HG02571 (cell line): ENCODE measurements at regions not wholly inside any gene's neighbourhood (a gene's known extent, or its start where the extent isn't known, plus 50 kb on each side); places are given as distances from the start of the nearest gene placed in this dataset.

Experiments used
- ATAC-seq: cut with Tn5 transposase; IDR thresholded peaks from one replicate; pipeline ENCODE4 v1.9.1; 2021; ENCODE audit warnings: mild to moderate bottlenecking, moderate library complexity; ENCODE audit not compliant: unreplicated experiment

DNA sequence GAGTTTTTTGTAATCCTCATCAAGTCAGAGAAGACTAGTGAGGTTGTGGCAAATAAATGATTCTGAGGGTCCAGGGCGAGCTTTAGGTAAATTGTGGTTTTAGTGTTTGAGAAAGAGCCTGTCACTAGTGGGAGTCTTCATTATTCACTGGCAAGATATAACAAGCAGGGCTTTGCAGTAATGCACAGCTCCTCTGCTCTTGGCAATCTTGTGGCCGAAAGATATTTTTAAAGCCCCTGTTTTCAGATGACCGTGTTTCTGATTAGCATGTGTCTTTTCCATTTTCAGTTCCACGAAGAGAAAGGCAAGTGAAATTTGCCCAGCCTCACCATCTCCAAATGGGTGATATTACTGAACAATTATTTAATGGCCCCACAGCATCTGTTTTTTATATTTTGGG is 154.0 kb upstream of the BCL6 start:
- no peak for ATAC-seq

DNA sequence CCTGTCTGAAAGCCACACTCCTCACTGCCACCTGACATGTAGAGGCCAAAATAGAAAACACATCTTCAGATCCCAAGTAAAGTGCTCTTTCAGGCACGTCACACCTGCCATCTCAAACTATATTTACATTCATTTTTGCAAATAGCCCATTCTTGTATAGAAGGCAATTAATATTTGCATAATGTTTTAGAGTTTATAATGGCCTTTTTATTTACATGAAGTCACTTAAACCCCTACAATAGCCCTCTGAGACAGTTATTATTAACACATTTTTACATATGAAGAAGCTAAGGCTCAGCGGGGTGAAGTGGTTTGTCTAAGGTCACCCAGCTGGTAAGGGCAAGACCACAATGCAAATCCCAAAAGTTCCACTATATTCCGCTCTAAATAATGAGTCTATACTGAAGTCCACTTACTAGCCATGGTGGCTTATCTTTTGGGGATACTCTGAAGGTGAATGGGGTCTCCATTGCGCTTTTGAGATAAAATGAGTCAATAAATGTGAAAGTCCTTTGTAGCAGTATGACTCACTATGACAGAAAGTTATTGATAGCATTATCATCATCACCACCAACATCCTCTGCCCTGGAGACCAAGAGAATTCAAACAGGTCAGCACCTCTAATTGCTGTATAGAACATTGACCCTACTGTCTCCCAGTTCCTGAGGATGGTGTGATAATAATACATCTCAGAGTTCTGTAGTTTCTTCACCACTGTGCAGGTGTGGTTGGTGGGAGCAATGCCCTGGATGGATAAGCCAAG is 155.9 kb upstream of the BCL6 start:
- no peak for ATAC-seq

DNA sequence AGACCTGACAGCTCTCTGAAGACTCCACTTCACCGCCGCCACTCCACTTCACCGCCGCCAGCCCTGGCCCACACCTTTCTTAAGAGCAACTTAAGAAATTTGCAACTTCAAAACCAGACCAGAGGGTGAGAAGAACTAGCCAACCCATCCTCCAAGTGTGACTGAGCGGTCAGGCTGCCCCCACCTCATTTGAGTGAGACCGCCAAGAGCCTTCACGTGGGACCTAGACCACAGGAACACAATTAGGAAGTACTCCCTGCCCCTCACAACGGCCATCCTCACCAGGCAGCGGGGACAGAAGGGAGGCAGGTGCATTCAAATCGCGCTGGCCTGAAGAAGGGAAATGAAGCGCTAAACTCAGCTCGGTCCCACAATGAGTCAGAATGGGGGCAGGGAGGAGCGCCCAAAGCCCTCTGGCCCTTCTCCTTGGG is 156.8 kb upstream of the BCL6 start:
- ATAC-seq, result peak; percentile 66

DNA sequence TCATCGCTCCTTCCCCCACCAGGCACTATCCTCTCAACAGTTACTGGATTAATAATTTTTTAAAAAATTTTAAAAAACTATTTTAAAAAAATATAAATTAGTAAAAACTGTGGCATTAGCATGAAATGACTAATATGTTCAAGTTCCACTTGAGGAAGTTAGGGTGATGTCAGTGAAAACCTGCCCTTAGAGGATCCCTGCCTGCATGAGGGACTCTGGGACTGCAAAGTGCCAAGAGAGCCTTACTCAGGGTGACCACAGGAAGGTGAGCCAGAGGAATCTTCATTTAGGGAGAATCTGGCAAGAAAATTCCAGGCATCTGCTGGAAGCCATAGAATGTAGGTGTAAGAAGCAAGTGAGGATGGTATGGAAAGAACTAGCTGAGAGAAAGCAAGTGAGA is 157.7 kb upstream of the BCL6 start:
- ATAC-seq, result no peak

DNA sequence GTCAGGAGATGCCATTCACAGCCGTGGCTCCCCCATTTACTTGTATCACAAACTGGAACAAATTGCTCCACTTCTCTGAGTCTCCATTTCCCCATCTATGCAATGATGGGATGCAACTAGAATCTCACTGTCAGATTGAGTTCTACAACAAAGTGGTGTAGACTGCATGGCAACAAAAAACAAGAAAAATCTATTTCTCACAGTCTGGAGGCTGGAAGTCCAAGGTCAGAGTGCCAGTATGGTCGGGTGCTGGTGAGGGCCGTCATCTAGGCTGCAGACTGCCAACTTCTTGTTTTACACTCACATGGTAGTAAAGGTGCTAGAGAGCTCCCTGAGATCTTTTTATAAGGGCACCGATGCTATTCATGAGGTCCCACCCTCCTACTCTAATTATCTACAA is 158.4 kb upstream of the BCL6 start:
- no peak for ATAC-seq

DNA sequence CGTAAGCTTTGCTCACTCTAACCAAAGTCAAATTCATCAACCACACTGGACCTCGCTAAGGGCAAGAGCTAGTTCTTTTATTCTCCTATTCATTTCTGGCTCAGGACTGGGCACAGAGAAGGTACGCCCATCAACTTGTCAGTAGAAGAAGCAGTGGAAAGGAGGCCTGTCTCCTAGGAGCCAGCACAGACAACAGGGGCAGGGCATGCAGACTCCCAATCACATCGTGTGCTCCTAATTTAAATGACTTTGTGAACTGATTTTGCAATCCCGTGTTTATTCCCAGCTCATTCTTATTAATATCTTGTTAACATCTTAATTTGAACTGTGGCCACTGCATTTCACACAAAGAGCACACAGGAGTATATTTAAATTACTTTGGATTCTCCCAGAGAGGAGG is 161.1 kb upstream of the BCL6 start:
- ATAC-seq, result no peak

DNA sequence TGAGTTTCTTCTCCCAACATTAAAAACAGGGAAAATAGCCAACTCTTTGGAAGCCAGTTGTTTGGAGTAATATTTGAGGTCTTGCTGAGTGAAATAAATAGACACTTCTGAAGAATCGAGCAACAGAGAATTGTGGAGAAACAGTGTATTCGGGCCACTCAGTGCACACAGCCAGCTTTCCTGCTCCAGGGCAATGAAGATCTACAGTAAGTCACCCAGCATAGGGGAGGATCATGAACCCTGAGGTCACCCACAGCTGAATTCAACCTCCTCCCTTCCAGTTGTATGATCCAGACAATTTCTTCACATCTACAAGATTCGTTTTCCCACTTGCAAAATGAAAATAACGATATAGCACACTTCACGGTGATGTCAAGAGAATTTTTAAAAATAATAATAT is 161.7 kb upstream of the BCL6 start:
- ATAC-seq, result no peak

DNA sequence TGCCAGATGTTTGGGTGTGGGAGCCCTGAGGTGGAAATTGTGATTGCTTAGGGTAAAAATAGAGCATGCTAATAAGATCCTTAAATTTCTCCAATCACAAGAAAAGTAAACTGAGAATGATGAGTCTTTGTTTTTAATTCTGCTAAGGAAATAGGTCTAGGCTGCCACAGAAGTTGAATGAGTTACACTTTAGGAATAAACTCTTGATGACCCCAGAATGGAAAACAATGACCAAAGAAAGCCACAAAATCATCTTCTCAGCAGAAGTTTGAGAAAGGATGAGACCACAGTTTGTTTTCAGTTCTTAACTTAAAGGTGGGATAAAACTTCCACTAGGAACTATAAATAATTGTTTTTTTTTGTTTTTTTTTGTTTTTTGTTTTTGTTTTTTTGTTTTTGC is 164.6 kb upstream of the BCL6 start:
- ATAC-seq, result no peak

DNA sequence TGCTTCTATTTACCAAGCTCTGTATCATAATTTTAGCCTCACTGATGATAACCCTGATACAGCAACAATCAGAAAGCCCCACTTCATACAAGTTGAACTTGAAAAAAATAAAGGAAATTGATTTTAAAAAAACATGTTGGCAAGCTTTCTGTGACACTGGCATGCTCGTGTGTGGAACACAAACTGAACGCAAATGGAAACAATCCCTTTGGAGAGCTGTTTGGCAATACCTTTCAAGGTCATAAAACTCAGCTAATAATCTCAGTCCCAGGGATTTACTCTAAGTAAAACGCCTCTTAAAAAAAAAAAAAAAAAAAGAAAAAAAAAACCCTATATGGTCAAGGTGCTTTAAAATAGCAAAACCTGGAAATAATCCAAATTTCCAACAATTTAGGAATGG is 166.7 kb upstream of the BCL6 start:
- ATAC-seq, result no peak

DNA sequence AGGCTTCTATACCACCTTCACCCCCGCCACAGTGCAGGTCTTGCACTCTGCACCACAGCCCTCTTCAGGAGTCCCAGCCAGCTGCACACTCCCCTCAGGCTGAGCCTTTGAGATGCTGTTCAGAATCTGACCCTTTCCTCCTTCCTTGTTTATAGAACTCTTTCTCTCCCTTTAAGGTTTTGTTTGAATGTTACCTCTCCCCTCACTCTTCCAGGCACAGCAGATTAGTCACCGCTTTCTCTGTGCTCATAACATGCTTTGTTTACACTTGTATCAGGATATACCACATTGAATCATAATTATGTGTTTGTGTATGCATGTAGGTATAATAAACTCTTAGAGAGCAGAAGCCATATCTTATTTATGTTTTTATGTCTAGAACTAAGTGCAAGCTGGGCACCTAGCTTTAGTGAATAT is 168.4 kb upstream of the BCL6 start:
- ATAC-seq, result no peak

DNA sequence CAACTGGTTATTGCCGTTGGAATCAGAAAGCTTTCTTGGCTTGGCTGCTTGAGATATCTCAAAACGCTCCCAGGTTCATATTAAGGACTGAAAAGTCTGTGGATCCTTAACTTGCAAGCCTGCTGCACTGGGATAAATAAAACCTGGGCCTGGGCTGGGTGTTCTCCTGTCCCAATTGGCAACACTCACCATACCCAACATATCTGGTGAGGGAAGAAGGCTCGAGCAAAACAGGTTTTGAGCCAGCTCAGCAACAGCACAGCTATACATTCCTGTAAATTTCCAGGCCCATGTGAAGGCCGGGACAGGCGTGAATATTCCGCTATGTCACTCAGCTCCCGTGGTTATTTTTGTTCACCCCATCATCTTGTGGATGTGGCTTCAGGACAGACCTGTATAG is 169.0 kb upstream of the BCL6 start:
- no peak for ATAC-seq

DNA sequence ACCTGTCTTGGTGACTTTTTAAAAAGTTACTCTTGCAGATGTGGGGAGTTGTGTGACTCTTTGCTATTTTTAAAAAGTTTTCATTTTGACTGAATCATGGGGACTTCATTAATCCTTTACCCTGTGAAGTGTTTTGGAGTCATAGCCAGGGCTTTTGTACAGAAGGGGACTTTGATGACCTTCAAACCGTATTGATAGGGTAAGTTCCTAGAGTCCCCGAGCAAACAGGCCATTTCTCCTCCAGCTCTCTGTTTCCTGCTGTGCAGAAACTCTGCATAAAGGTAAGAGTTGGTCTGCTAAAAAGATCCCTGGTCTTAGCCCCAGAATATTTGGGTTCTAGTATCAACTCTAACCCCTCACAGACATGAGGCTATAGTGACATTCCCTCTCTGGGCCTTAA is 170.8 kb upstream of the BCL6 start:
- no peak for ATAC-seq

DNA sequence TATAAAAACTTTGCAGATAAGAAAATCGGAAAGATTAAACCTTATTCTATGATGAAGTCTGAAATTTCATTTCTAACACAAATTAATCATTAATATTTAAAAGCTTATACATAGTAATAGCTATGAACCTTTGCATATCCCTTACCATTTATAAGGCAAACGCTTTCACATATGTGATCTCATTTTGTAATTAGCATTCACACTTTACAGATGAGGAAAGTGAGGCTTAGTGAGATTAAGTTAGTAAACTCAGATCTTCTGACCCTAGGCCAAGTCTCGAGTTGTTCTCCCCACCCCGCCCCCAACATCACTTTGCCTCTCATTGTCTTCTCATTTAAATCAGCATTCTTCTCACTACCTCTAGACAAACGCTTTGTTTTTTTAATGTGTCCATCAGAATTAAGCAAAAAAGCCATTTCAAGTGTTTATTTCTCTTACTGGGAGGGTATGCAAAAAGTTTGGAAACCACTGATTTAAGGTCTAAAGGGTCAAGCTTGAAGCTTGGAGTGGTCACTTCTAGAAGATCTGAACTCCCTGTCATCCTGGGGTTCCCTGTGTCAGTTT is 172.9 kb upstream of the BCL6 start:
- no peak for ATAC-seq

DNA sequence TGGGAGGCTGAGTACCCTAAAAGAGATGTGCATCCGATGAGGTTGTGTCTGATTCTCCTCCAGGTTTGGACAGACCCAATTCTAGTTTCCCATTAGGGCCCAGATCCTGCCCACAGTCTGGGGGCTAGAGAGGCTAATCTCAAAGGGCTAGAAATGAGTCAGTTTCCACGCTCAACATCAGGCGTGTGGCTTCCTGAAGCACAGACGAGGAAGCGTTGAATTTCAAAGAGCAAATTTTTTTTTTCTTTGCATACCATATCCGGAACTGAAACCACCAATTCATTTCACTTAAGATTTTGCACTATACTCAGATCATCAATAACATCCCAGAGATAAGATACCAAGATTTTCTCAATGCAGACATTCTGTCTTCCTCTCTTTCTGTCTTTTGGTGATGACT is 173.8 kb upstream of the BCL6 start:
- ATAC-seq, result peak; percentile 86

DNA sequence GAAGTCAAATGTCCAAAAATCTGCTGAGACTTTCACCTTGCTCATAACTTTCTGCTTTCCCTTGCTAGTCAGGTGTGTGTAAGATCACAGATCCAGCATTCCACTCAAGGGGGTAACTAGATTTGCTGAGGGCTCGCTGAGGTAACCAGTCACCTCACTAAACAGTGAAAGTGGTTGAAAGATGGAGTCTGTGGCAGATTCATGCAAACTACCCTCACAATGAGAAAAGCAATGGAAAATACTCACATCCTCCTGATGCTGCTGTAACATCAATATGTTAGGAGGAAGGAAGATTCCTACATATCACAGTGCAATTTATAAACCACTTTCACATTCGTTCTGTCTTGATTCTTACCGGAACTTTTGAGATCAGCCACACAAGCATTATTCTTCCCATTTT is 174.3 kb upstream of the BCL6 start:
- ATAC-seq, result peak; percentile 27

DNA sequence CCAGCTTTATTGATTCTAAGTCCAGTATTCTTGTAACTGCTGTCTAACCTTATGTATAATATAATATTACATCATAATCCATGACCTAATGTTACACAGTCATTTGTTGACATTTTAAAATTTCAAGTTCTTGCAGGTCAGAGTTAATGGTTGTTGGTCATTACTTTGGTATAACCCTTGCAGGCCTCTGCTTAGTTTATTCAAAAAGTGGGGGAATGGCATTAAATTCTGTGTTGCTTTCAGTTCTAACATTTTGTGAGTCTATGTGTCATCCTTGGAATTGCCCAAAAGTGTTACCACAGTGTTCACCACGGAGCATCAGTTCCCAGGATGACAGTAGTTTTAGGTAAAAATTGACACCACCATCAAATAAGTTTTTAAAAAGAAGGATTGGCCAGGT is 174.8 kb upstream of the BCL6 start:
- ATAC-seq, result no peak

DNA sequence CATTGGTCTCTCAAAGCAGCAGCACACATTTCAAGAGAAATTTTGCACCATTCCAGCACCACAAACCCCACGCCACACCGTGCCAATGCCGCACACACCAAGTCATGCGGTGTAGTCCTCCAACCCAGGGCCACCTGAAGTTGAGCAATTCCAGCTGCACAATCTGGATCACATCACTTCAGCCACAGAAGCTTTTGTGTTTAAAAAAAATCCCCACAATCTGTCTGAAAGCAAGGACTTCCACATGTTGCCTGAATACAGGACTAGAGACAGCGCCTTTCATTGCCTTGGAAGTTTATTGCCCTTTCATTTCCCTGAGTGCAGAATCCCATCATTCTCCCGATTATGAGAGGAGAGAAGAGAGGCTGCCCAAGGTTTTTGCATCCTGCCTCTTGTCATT is 175.6 kb upstream of the BCL6 start:
- no peak for ATAC-seq

DNA sequence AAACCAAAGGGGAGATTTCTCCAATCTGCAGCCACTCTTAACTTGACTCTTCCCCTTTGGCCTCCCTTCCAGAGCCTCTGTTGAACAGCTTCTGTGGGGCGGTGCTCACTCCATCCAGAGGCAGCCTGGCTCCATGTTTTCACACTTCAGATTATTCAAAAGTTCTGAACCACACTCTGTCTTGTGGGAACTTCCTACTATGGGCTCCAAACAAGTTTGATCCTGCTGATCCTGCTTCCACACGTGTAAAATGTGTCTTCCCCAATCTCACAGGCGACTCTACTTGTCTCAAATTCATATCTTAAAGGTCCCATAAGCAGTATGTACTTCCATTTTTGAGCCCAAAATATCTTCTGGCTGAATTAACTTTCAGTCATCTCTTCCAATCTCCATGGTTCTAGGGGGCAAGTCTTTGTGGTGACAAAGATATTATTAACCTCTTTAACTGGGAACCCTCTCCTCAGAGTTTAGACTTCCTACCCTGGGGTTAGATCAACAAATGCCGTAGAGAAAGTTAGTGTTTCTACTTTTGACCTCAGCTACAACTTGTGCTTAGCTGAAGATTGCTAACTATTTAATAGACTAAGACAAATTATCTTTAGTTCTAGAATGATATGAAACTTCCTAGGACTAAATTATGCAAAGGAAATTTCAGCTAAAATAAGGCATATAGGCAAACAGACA is 176.3 kb upstream of the BCL6 start:
- no peak for ATAC-seq

DNA sequence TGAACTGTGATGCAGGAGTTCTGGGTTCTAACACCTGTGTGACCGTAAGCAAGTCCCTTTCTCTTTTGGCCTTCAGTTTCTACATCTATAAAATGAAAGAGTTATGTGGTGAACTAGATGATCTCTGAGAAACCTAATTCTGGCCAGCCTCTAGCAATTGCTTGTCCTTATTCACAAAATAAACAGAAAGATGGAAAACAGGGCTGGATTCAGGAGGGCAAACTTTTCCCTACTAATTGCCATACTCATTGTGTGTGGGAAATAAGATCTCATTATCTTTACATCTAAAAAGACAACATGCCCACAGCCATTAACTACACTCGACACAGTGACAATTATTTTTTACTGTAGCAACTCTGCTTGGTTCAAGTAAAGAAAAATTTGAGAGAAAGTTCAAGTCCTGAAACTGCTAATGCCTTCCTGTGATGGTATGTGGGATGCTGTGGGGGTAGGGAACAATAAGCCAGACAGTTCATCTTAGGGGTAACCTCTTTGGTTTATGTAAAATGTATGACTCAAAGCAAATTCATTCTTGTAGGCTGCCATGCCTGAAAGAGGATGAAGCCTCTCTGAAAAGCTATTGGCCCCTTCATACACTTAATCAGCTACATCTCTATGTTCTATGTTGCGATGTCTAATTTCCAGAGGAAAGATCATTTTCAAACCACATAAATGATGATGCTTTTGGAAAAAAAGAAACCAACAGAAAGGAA is 177.6 kb upstream of the BCL6 start:
- no peak for ATAC-seq

DNA sequence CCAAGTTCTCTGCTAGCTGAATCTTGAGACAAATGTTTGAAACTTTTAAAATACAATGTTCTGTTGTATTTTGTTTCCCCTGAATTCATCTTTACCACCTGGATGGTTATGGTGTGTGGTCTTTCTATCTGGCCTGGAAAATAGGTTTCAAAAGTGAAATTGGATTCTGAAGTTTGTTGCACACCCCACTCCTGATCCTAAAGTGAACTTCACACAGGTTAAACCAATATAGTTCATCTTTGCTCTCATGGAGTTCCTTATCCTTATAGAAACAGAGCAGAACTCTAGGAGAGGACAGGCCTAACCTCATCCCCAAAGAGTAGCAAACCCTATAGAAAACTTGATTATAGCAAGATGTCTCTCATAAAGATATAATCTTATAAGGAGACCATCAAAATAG is 179.4 kb upstream of the BCL6 start:
- no peak for ATAC-seq

DNA sequence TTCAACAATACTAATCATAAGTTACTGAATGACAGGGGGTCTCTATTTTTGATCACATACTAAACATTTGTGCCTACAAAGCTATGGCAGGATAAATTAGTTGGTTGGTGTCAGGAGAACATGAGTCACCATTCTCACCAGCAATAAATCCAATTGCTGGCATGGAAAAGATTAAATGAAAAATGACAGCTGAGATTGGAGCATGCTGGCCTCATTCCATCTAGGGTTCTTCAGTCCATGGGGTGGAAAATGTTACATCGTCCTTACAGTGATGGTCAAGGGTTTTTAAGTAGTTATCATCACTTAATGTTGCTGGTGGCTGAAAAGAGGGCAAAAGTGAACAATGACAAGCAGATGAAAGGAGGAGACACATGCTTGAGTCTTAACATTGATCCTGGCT is 180.1 kb upstream of the BCL6 start:
- no peak for ATAC-seq

DNA sequence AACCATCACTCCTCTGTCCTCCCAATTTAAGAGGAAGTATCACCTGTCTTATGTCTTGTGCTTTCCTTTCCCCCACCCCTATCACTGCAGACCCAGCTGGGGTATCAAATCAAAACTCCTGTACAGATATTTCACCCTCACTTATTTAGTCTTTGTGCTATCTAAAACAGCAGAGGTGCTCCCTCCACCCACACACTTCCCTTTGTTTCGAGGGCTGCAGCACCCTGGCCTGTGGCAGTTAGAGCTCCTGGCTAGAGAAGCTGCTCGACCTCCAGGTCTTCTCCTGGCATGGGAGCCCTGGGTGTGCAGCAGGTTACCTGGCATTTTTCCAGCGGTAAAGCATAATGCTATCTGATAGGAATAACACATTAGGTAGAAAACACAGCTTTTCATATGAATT is 181.4 kb upstream of the BCL6 start:
- no peak for ATAC-seq
